Midbrain (tissue), 1 donor: ENCODE measurements at regions not wholly inside any gene's neighbourhood (a gene's known extent, or its start where the extent isn't known, plus 50 kb on each side); places are given as distances from the start of the nearest gene placed in this dataset.
"Not testable (repeated sequence)": the region's sequence is repeated elsewhere in the genome, so short reads cannot be mapped to it uniquely, and the experiment has no call there.

Experiments
- DNase-seq: peaks from one replicate; lab custom pipeline; 2025; lab: John Stamatoyannopoulos, UW

DNA sequence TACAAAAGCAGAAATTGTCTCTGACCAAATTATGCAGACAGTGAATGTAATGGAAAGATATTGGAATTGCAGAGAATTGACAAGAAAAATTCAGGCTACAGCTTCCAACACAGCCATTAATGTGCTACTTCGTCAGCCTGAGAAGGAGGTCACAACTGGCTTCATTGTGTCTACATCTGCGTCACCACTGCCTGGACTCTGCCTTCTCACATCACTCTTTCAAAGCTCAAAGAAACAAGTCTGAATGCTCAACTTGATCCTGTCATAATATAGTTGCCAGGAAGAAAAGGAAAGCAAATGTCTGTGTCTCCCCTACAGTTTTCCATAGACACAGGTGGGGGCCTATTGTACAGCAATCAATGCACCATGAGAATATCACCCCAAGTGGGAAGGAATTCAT, 806.5 kb upstream of the CDH10 start:
- DNase-seq = no peak

GRCh38 chr5:25448646-25449045, 803.9 kb upstream of the CDH10 start:
- no peak for DNase-seq

- no peak for DNase-seq
These were observed 803.4 kb upstream of the CDH10 start for GRCh38 chr5:25448190-25448621.

DNA sequence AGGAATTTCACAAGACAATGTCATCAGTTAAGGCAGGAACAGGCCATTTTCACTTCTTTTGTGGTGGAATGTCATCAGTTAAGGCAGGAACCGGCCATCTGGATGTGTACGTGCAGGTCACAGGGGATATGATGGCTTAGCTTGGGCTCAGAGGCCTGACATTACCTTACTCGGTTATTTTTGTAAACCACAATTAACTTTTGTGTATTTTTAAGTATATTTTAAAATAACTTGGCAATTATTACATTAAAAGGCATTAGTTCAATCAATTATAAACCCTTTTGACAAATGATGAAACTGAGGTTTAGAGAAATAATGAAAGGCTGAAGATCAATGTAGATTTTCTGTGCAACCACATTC, 801.3 kb upstream of the CDH10 start:
- not testable (repeated sequence) for DNase-seq

DNA sequence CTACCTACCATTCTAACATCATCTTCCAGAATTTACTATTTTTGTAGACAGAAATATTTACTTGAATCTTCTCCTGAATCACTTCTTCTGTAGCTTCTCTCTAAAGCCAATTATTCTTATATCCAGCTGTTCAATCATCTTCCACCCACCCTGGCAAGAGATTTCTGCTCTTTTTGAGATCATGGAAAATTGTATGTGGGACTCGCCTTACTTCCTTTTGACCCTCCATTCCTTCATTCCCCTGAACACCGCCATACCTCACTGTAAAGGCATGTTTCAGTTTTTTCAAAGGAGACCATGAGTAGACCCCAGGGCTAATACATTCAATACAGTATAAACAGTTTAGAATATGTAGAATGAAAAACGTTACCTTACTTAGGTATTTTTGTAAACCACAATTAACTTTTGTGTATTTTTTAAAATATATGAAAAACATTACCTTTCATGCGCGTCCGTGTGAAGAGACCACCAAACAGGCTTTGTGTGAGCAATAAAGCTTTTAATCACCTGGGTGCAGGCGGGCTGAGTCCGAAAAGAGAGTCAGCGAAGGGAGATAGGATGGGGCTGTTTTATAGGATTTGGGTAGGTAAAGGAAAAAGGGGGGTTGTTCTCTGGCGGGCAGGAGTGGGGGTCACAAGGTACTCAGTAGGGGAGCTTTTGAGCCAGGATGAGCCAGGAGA, 800.7 kb upstream of the CDH10 start:
- DNase-seq = not testable (repeated sequence)

DNA sequence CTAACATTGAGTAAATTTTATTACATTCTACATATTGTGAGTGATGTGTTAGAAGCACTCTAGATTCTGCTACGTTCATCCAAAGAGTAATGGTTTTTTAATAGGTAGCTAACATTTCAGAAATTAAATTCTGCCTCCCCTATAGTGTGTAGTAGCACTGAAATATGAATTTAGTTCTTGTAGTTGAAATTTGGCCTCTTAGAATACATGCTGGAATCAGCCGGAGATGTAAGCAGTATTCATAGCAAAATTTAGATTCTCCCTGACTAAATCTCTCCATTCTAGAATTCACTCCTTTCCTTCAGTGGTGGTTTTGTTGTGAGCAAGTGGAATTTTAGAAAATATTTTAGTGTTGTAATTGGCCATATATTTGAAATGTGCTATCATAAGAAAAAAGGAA, 799.9 kb upstream of the CDH10 start:
- no peak for DNase-seq

GRCh38 chr5:25441810-25442209, 797.0 kb upstream of the CDH10 start:
- DNase-seq = no peak

GRCh38 chr5:25439025-25439424, 794.2 kb upstream of the CDH10 start:
- no peak for DNase-seq

DNA sequence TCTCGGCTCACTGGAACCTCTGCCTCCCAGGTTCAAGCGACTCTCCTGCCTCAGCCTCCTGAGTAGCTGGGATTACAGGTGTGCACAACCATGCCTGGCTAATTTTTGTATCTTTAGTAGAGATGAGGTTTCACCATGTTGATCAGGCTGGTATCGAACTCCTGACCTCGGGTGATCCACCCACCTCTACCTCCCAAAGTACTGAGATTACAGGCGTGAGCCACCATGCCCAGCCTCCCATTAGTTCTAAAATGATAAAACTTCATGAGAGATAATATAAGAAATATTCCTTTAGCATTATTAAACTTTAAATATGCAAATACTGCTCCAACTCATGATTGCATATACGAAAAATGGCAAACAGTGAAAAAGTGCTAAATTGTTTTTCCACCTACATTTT, 793.6 kb upstream of the CDH10 start:
- not testable (repeated sequence) for DNase-seq

- no peak for DNase-seq
These were observed 791.7 kb upstream of the CDH10 start for GRCh38 chr5:25436452-25436851.

GRCh38 chr5:25435882-25436281, 791.1 kb upstream of the CDH10 start:
- no peak for DNase-seq

- DNase-seq = no peak
These were observed 782.5 kb upstream of the CDH10 start for GRCh38 chr5:25427240-25427639.

DNA sequence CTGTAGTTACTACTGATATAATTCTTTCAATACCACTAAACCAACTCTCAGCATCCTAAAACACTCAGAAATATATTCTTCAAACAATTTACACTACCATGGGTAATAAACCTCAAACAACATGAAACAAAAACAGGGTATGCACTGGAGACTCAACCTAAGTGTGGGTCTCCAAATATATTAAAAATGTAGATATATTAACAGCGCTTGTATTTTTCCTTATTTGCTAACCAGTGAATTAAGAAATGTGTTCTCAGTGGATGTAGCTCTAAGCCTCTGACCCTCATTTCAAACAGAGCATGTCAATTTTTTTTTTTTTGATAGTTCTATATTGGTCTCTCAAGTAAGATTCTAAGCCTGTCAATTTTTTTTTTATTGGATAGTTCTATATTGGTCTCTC, 778.5 kb upstream of the CDH10 start:
- no peak for DNase-seq

- no peak for DNase-seq
These were observed 774.9 kb upstream of the CDH10 start for GRCh38 chr5:25419684-25420083.

GRCh38 chr5:25418978-25419377, 774.2 kb upstream of the CDH10 start:
- DNase-seq = no peak

DNA sequence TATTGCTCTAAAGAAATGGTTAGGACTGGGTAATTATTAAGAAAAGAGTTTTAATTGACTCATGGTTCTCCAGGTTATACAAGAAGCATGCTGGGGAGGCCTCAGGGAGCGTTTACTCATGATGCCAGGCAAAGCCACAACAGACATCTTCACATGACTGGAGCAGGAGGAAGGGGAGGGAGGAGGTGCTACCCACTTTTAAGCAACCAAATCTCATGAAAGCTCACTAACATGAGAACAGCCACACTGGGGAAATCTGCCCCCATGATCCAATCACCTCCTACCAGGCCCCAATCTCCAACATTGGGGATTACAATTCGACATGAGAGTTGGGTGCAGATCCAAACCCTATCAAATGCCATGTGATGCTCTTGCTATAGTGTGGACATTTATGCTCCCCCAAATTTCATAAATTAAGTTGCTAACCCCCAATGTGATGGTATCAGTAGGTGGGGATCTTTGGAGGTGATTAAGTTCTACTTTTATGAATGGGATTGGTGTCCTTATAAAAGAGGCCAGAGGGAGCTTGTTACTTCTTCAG, 773.6 kb upstream of the CDH10 start:
- no peak for DNase-seq

DNA sequence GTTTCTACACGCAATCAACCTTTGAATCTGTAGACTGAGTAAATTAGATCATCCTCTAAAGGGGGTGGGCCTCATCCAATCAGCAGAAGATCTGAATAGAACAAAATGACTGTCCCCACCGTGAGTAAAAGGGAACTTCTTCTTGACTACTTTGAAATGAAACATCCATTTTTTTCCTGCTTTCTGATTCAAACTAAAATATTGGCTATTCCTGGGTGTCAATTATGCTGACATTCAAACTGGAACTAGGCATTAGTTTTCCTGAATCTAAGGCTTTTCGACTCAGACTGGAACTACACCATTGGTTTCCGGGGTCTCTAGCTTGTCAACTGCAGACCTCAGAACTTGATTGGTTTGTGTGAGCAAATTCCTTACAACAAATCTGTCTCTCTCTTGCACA, 772.2 kb upstream of the CDH10 start:
- no peak for DNase-seq

GRCh38 chr5:25415970-25416369, 771.2 kb upstream of the CDH10 start:
- DNase-seq = no peak

GRCh38 chr5:25414742-25415141, 770.0 kb upstream of the CDH10 start:
- DNase-seq = no peak

DNA sequence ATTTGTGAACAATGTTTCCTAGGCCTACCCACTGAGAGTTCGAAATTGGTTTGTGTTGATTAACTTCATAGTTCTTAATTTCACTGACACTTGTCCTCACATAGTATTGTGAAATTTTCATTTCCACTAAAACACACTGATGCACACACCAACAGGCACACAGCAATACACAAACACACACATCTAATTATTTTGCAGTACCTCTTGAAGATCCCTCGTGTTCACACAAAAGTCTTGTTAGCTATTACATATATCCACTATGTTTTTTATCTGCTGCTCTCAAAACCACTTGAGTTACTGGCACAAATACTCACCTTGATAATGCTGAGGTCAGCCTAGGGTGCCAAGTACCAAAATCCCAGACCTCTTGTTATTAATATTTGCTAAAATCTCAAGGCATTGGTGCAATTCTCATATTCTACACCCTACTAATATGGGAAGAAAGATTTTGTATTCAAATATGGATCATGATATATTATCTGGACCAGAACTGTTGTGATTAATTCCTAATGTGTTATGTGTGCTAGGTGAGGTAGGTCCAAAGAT, 767.4 kb upstream of the CDH10 start:
- no peak for DNase-seq

DNA sequence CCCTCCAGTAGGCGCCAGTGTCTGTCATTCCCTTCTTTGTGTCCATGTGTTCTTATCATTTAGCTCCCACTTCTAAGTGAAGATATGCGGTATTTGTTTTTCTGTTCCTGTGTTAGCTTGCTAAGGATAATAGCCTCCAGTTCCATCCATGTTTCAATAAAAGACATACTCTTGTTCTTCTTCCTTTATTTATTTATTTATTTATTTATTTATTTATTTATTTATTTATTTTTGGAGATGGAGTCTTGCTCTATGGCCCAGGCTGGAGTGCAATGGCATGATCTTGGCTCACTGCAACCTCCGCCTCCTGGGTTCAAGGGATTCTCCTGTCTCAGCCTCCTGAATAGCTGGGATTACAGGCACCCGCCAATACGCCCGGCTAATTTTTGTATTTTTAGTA, 762.6 kb upstream of the CDH10 start:
- not testable (repeated sequence) for DNase-seq

DNA sequence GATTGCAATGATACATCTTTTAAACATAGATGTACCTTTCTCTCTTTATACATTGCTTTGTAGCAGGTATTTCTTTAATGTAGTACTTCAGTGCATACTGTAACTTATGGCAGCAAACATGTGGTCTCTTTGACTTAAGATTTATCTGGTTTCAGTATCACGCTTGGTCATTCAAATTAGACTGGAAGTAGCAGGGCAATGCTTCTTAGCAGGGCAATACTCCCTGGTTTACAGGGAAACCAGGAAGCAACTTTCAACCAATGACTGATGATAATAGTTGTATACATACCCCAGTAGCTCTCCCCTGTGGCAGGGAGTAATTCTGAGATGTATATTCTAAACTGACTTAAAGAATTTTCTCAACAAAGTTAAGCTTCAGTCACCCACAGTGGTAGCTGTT, 761.1 kb upstream of the CDH10 start:
- DNase-seq = no peak

GRCh38 chr5:25399878-25400480, 755.2 kb upstream of the CDH10 start:
- no peak for DNase-seq

DNA sequence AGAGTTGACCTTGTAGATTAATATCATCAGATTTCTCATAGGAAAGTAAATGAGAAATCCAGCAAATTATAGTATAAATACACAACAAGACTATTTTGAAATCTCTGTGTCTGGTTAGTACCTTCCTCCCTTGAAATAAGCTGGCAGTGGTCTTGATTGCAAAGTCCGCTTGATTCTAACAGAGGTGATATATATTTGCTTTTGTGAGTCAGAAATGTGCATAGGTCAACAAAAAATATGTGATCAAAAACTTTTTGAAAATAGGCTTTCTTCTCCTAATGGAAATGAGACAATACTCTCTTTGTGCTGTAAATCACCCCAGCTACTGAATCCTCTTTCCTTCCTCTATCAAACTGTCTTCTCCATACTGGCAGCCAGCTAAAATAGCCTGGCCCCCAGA, 749.2 kb upstream of the CDH10 start:
- no peak for DNase-seq
